ENCODE measurements at regions not wholly inside any gene's neighbourhood (a gene's known extent, or its start where the extent isn't known, plus 50 kb on each side); places are given as distances from the start of the nearest gene placed in this dataset.

DNA sequence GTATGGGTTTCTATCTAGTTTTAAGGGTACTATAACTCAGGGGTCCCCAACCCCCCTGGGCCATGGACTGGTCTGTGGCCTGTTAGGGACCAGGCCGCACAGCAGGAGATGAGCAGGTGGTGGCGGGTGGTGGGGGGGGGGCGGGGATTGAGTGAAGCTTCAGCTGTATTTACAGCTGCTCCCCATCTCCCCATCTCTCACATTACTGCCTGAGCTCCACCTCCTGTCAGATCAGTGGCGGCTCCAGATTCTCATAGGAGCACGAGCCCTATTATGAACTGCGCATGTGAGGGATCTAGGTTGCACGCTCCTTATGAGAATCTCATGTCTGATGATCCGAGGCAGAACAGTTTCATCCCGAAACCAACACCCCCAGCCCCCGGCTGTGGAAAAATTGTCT is 95.1 kb upstream of the SLC45A1 start:
- intact Hi-C loops (cut with DNase I), result no loop called here
- Histone ChIP-seq H3K27me3 (ENCODE audit: control insufficient read depth, insufficient read depth, low read length) (no peaks in the 10 kb centered on the region), H3K9ac (ENCODE audit: low read length in 3 of 3) (no peak overlapping the region), H3K36me3 (ENCODE audit: control insufficient read depth in 2 of 3, insufficient read depth in 3 of 3, low read length in 3 of 3) (no peaks in the 10 kb centered on the region), H3K27ac (ENCODE audit: low read depth in 2 of 2, low read length in 2 of 2) (no peak overlapping the region), H3K9me3 (ENCODE audit: control insufficient read depth in 2 of 3, insufficient read depth in 1 of 3, low read length in 3 of 3) (no peaks in the 10 kb centered on the region), H3K4me1 (ENCODE audit: control insufficient read depth in 2 of 3, insufficient read depth in 2 of 3, low read depth in 1 of 3, low read length in 3 of 3) (peaks cover 0 to 4% (median 0%) of the 10 kb centered on the region in 3 donors), H3K4me3 (ENCODE audit: low read length in 3 of 3) (no peak overlapping the region)
- FAIRE-seq (no peak), DNase-seq (no peak)
- TF ChIP-seq, protein P1, sequence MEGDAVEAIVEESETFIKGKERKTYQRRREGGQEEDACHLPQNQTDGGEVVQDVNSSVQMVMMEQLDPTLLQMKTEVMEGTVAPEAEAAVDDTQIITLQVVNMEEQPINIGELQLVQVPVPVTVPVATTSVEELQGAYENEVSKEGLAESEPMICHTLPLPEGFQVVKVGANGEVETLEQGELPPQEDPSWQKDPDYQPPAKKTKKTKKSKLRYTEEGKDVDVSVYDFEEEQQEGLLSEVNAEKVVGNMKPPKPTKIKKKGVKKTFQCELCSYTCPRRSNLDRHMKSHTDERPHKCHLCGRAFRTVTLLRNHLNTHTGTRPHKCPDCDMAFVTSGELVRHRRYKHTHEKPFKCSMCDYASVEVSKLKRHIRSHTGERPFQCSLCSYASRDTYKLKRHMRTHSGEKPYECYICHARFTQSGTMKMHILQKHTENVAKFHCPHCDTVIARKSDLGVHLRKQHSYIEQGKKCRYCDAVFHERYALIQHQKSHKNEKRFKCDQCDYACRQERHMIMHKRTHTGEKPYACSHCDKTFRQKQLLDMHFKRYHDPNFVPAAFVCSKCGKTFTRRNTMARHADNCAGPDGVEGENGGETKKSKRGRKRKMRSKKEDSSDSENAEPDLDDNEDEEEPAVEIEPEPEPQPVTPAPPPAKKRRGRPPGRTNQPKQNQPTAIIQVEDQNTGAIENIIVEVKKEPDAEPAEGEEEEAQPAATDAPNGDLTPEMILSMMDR (IDR thresholded peaks at IDR 0.05; ENCODE audit: borderline replicate concordance, extremely low read depth, insufficient read depth), result no peak

DNA sequence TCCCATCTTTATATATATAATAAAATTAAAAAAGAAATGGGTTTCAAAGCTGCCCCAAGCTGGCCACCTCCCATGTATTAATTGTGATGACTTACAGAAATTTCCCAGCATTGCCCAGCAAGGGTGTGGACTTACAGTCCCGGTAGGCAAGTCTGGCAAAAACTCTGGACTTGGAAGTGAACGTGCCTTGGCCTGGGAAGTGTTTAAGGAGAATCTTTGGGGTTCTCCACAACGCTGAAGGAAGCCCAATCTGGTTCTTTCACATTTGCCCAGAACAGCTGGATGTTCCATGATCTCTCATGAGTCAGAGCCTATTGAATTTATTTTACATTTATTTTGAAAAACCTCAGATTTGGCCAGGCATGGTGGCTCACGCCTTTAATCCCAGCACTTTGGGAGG is 98.4 kb upstream of the SLC45A1 start:
- no peak overlapping the region for H3K4me3 ChIP-seq (ENCODE audit: low read length in 3 of 3)
- DNase-seq (no peak), FAIRE-seq (no peak)
- H3K9ac ChIP-seq (ENCODE audit: low read length in 3 of 3), result no peak overlapping the region
- TF ChIP-seq, protein P1 (IDR thresholded peaks at IDR 0.05; ENCODE audit: borderline replicate concordance, extremely low read depth, insufficient read depth), result no peak
- H3K27me3 ChIP-seq (ENCODE audit: control insufficient read depth, insufficient read depth, low read length), result no peaks in the 10 kb centered on the region
- peaks cover 0 to 4% (median 0%) of the 10 kb centered on the region in 3 donors for H3K4me1 ChIP-seq (ENCODE audit: control insufficient read depth in 2 of 3, insufficient read depth in 2 of 3, low read depth in 1 of 3, low read length in 3 of 3)
- H3K9me3 ChIP-seq (ENCODE audit: control insufficient read depth in 2 of 3, insufficient read depth in 1 of 3, low read length in 3 of 3), result no peaks in the 10 kb centered on the region
- H3K36me3 ChIP-seq (ENCODE audit: control insufficient read depth in 2 of 3, insufficient read depth in 3 of 3, low read length in 3 of 3), result no peaks in the 10 kb centered on the region
- intact Hi-C loops (cut with DNase I), result no loop called here
- no peak overlapping the region for H3K27ac ChIP-seq (ENCODE audit: low read depth in 2 of 2, low read length in 2 of 2)

DNA sequence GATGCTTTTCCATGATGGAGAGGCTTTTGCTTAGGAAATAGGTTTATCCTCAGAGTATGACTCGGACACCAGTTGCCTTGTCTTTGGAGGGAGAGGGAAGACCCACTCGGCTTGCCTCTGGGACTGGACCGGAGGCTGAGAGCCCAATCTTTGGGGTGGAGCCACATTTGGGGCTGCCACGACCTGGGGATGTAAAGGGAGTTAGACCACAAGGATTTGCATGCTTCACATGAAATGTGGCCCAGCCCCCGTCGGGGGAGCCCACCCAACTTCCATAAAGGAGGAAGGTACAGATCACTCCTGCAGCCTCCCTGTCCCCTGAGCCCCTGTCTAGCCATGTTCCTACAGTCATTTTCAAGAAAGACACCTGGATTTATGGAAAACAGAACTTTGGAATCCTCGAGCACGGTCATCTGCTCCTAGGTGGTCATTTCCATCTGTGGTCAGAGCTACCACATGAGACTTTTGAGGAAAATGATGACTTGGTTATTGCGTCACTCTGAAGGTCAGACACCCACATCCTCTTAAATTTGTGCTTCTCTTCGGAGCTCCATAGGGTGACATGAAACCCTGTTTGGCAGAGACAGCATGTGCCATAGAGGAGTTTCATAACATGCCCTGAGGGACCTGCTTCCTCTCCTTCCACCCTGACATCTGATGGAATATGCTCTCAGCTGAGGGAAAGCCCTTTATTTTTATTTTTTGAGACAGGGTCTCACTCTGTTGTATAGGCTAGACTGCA is 99.4 kb upstream of the SLC45A1 start:
- H3K27me3 ChIP-seq (ENCODE audit: control insufficient read depth, insufficient read depth, low read length), result no peaks in the 10 kb centered on the region
- peaks cover 0 to 4% (median 0%) of the 10 kb centered on the region in 3 donors for H3K4me1 ChIP-seq (ENCODE audit: control insufficient read depth in 2 of 3, insufficient read depth in 2 of 3, low read depth in 1 of 3, low read length in 3 of 3)
- no peak overlapping the region for H3K9ac ChIP-seq (ENCODE audit: low read length in 3 of 3)
- FAIRE-seq, result no peak
- H3K4me3 ChIP-seq (ENCODE audit: low read length in 3 of 3), result no peak overlapping the region
- H3K9me3 ChIP-seq (ENCODE audit: control insufficient read depth in 2 of 3, insufficient read depth in 1 of 3, low read length in 3 of 3), result no peaks in the 10 kb centered on the region
- TF ChIP-seq, protein P1 (IDR thresholded peaks at IDR 0.05; ENCODE audit: borderline replicate concordance, extremely low read depth, insufficient read depth), result no peak
- no peaks in the 10 kb centered on the region for H3K36me3 ChIP-seq (ENCODE audit: control insufficient read depth in 2 of 3, insufficient read depth in 3 of 3, low read length in 3 of 3)
- H3K27ac ChIP-seq (ENCODE audit: low read depth in 2 of 2, low read length in 2 of 2), result no peak overlapping the region
- intact Hi-C loops (cut with DNase I), result no loop called here
- DNase-seq, result no peak
